NCI-H1417 treated with DMSO at 0.1 percent for 48 hours (cell line): ENCODE measurements at regions not wholly inside any gene's neighbourhood (a gene's known extent, or its start where the extent isn't known, plus 50 kb on each side); places are given as distances from the start of the nearest gene placed in this dataset.

Source experiments
- DNase-seq: peaks from one replicate; lab custom pipeline; 2025; lab: John Stamatoyannopoulos, UW

DNA sequence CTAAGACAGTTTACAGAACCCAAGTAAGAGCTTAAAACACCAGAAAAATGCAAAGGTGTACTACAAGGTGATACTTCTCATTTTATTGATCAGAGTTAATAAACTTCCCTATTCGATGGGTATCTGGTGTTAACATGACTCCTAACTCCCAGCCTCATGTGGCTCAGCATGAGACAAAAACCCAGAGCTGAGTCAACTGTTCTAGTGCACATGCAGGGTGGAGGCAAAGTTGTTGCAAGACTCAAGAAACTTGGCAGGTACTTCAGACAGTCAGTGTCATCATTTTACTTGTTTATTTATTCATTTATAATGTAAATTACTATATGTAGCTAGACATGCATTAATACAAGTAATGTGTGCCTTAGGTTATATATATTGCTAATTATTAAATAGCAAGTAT is 216.6 kb upstream of the DSEL start:
- DNase-seq, result no peak

DNA sequence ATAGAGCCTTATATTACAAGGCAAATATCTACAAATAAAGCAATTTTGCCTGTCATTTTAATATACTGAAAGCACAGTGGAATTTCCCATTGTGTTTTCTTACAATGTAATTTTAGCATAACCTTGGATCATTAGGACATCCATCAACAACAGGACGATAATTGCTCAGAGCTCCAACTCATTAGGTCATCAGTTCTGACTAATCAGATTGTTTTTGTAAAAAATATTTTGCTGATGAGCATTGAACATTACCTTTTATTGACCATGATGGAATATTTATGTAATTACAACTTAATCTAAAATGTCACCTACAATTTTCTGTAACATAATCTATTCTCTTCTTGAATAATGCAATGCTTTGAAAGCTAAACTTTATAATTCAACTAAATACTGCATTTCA is 215.3 kb upstream of the DSEL start:
- no peak for DNase-seq

DNA sequence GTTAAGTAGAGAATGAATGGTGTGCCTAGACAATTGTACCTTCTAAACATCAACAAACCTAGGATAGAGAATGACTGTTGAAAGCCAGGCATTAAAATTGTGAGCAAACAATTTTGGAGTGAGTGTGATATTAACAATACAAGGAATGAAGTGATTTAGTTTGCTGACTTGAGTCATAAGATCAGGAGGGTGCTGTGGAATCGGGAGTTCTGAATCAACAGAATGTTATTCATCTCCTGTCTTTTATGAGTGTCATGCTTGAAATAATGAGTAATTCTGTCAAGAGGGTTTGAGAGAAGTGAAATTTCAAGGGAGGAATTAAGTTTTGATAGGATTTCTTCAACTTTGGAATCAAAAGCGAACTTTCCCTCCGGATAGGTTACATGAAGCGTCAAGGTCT is 214.4 kb upstream of the DSEL start:
- no peak for DNase-seq

DNA sequence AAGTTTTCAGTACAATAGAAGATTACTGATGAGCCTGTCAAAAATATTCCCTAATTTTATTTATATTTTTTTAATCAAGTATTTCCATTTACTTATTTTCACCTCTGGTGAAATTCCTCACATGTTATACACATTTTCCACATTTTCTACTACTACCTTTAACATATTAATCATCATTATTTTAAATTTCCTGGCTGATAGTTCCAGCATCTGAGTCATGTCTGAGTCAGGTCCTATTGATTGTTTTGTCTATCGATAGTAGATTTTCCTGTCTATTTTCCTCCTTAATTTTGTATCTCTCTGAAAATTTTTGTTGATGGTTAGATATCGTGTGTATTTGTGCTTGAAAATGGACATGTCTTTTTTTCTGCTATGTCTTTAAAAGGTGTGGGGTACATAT is 211.8 kb upstream of the DSEL start:
- no peak for DNase-seq

DNA sequence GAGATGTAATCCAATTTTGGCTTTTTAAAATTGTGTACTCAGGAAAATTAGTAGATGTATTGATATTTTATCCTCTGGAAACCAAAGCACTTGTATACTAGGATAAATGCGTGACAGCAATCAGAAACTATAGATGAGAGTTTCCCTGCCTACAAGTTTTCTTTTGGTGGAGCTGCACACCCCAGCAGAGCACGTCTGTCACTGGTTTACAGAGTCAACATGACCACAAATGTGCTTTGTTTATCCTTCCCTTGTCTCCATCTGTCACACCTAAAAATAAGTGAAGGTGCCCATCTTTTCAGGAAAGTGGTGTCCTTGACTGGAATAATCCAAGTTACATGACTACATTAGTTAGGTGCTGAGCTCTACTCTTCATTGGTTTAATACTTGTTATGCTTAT is 210.4 kb upstream of the DSEL start:
- no peak for DNase-seq

DNA sequence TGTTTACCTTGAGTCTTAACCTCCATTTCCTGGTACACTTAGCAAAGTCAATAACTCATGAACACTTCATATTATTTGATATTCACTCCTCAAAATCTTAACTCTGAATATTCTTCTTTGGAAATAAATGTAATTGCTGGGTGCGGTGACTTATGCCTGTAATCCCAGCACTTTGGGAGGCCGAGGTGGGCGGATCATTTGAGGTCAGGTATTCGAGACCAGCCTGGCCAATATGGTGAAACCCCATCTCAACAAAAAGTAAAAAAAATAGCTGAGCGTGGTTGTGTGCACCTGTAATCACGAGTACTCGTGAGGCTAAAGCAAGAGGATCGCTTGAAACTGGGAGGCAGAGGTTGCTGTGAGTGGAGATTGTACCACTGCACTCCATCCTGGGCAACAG is 201.3 kb upstream of the DSEL start:
- no peak for DNase-seq

- no peak for DNase-seq
Measured at GRCh38 chr18:67715567-67715966, 199.0 kb upstream of the DSEL start.

DNA sequence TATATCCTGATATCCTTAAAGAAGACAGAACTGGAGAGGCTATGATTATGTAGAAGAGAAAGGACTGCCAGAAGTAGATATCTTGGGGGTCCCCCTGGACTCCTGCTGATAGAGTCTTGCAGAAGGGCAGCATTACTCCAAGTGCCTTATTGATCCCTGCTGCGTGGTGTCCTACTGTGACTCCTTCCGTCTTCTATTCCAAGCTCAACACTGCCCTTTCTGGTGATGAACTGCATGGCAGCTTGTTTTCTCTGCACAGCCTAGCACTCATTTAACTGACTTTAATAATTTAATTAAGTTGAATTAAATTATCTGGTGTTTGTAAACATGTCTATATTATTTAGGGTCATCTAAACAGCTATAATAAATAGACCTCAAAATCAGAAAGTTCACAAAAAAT is 194.1 kb upstream of the DSEL start:
- DNase-seq, result no peak

DNA sequence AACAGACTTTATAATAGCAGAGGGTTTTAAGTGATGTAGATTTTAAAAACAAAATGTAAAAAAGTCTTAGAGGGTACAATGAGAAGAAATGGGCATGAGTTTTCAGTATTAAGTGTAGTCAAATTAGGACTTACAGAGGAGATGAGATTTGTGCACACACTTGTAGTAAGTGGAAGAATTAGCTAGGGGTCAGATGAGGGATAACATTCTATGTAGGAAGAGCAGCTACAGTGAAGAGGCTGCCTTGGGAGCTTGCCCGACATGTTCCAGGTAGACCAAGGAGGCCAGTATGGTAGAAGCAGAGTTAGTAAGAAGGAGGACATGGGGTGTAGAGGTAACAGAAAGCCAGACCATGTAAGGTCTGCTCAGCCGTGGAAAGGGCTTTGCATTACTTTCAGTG is 189.2 kb upstream of the DSEL start:
- DNase-seq, result no peak

DNA sequence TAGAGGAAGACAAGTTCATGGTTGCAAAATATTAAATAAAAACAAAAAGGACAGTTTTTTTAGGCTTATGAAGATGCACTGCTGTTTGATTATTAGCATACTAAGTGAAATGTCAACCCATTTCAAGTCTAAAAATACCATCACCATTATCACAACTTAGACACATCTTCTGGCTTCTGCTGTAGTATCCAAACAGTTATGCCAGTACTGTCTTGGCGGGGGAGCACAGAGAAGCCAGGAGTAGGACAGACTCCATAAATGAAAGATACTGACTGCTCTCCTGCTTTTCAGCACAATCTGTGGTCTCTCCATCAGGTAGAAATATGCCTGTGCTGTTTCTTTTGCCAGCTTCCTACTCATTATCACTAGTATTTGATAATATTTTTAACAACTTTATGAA is 179.2 kb upstream of the DSEL start:
- no peak for DNase-seq

DNA sequence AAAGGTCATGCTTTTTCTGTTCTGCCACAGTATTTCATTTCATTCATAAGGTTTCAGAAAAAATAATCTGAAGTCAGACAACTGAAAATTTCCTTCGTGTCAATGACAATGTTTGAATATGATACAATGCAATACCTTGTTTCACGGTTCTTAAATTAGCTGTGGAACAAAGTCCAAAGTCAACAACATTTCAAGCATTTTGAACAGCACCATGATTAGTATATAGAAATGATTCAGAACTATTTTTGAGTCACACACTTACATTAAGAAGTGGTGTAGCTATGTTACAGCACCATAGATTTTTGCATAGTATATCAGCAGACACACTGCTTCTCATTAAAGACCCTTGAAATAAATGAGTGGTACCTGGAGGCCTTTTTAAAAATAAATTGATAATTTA is 178.3 kb upstream of the DSEL start:
- DNase-seq, result no peak

GRCh38 chr18:67692811-67693210 is 176.3 kb upstream of the DSEL start:
- DNase-seq, result no peak

DNA sequence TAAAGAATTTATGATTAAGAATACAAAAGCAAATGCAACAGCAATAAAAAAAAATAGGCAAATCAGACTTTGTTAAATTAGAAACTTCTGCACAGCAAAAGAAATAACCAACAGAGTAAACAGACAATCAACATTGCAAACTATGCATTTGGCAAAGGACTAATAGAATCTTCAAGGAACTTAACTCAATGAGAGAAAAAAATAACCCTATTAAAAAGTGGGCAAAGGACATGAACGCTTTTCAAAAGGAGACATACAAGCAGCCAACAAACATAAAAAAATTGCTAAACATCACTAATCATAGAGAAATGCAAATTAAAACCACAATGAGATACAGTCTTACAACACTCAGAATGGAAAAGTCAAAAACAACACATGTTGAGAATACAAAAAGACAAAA is 166.0 kb upstream of the DSEL start:
- no peak for DNase-seq

- DNase-seq, result no peak
Measured at GRCh38 chr18:67677489-67677888, 161.0 kb upstream of the DSEL start.

DNA sequence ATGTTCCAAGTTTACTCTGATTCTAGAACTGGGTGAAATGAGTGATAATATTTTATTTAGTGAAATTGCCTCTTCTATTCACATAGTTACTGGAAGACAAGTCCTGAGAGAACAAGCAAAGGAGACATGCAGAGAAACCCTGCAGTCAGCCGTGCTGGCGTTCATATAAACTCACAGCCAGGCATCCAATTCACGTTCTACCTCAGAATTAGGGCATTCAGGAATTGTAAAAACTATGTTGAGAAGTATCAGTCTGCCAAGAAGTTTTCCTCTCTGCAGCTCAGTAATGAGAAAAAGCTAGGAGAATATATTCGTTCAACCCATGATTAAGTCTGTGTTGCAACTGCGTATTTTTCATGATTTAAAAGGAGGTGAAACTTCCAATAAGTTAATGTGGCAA is 156.2 kb upstream of the DSEL start:
- no peak for DNase-seq

- no peak for DNase-seq
Measured at GRCh38 chr18:67672155-67672554, 155.6 kb upstream of the DSEL start.

DNA sequence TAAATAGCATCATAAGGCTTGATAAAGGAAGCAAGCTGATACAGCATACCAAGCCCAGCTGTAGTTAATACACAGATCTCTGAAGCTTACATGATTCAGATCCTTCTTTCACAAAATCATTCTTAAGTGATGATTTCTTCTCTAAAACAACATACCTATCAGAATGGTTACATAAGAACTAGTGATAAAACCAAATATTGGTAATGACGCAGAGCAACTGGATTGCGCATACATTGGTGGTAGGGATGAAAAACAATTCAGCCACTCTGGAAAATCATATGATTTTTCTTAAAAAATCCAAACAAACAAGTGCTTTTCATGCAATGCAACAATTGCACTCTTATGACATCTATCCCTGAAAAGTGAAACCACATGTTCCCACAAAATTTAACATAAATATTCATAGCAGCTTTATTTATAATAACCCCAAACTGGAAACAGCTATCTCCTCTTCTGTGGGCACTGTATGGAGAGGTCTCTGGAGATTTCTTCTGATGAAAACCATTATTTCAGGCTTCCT is 153.6 kb upstream of the DSEL start:
- no peak for DNase-seq

DNA sequence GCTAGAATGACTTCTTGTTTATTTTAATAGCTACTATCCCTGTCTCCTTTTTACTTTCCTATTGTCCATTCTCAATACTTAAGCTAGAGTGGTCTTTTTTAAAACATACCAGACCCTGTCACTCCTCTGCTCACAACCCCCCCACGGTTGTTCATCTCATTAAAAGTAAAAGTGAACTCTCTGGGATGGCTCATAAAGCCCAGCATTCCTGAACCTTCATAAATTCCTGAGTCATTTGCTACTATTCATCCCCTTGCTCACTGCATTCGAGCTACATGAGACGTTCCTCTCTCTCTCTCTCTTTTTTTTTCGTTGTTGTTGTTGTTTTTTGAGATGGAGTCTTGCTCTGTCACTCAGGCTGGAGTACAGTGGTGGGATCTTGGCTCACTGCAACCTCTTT is 148.7 kb upstream of the DSEL start:
- DNase-seq, result no peak

DNA sequence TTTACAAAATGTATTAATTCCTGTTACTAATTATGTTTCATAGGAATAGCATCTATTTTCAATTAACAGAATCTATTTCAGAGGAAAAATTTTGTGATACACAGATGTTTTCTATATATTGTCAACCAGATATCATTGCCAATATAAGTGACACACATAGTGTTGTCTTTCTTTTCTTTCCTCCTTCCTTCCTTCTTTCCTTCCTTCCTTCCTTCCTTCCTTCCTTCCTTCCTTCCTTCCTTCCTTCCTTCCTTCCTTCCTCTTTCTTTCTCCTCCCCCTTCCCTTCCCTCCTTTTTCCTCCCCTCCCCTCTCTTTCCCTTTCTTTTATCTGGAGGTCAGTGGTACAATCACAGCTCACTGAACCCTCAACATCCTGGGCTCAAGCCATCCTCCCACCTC is 146.5 kb upstream of the DSEL start:
- no peak for DNase-seq

DNA sequence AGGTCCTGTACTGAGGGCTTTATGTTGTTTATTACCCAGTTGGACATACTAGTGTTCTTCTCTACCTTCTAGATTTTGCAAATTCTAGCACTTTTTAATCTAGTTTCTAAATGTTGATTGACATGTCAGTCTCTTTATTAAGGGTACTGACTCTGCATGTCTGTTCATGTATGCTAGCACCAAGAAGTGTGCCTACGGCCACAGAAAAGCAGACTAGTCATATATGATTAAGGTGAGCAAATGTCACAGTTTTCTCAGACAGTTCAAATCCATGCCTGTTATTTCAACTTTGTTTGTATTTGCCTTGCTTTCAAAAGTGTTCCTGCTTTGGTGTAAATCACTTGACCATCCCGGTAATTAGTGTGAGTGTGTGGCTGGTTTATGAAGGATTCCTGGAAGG is 145.0 kb upstream of the DSEL start:
- DNase-seq, result no peak

GRCh38 chr18:67654101-67654500 is 137.6 kb upstream of the DSEL start:
- DNase-seq, result no peak

DNA sequence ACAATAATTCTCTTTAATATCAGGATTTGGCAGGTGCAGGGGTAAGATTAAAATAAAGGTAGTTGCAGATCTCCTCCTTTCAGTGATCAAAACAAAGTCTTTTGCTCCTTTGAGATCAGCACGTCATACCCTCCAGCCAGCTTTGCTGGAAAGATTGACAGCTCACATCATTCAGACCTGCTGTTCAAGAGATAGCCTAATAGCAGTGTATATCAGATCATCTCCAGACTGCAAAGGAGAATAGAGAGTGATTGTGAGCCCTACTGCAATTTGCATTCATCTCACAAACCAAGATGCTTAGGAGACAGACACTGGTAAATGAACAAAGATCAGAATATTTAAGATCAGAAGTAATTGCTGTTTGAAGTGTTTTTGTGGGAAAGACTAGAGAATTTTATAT is 135.8 kb upstream of the DSEL start:
- DNase-seq, result no peak

GRCh38 chr18:67651438-67651837 is 134.9 kb upstream of the DSEL start:
- DNase-seq, result no peak

GRCh38 chr18:67650686-67651385 is 134.3 kb upstream of the DSEL start:
- no peak for DNase-seq

GRCh38 chr18:67646890-67647289 is 130.4 kb upstream of the DSEL start:
- no peak for DNase-seq
